HL-60 (cell line): ENCODE measurements at regions not wholly inside any gene's neighbourhood (a gene's known extent, or its start where the extent isn't known, plus 50 kb on each side); places are given as distances from the start of the nearest gene placed in this dataset.

Experiments used
- DNase-seq, 2 experiments: peaks; one replicate each; pipeline ENCODE4 v3.0.0-alpha.2; 2010 to 2020; ENCODE audit warnings: low read depth in 1 of 2, low spot score in 1 of 2
- H3K27ac ChIP-seq: fragments of 250-450 bp; sonication (Bioruptor Pico); replicated peaks from 2 replicates; pipeline ENCODE4 v1.5.1; 2020; ENCODE audit warnings: mild to moderate bottlenecking, moderate library complexity
- H3K27me3 ChIP-seq: fragments of 250-450 bp; sonication (Bioruptor Pico); 2 replicates; pipeline ENCODE4 v1.5.1; 2021; ENCODE audit warnings: mild to moderate bottlenecking, moderate library complexity; ENCODE audit not compliant: insufficient read depth, poor library complexity, severe bottlenecking
- H3K4me3 ChIP-seq: replicated peaks from 2 replicates; pipeline ENCODE4 v1.5.1; 2011; ENCODE audit warnings: mild to moderate bottlenecking, control low read depth, low read length; ENCODE audit not compliant: insufficient read depth
- CTCF ChIP-seq: IDR thresholded peaks from one replicate; pipeline ENCODE4 v1.5.1; 2011; ENCODE audit warnings: low read length, control low read depth, inconsistent platforms; ENCODE audit not compliant: insufficient read depth
- GABPA ChIP-seq: IDR thresholded peaks from 2 replicates; pipeline ENCODE4 v1.6.1; 2012; ENCODE audit warnings: low read depth
- POLR2AphosphoS5 ChIP-seq: IDR thresholded peaks from 2 replicates; pipeline ENCODE4 v1.6.1; 2012; ENCODE audit warnings: low read depth
- REST ChIP-seq: IDR thresholded peaks from 2 replicates; pipeline ENCODE4 v1.6.1; 2012; ENCODE audit warnings: low read depth; ENCODE audit not compliant: insufficient replicate concordance
- SPI1 ChIP-seq: IDR thresholded peaks from 2 replicates; pipeline ENCODE4 v1.6.1; 2012; ENCODE audit warnings: low read depth, mild to moderate bottlenecking, borderline replicate concordance

- no peak for DNase-seq
- Histone ChIP-seq H3K27ac (no peak overlapping the region), H3K27me3 (no peaks in the 10 kb centered on the region), H3K4me3 (no peak overlapping the region)
- no peak for TF ChIP-seq REST
- TF ChIP-seq SPI1 = no peak
- TF ChIP-seq POLR2AphosphoS5 = no peak
- TF ChIP-seq CTCF = no peak
- TF ChIP-seq GABPA = no peak
Observed at GRCh38 chr2:7752291-7752690, 835.1 kb downstream of the RNF144A start.

GRCh38 chr2:7753777-7754176, 836.6 kb downstream of the RNF144A start:
- Histone ChIP-seq H3K27me3 (no peaks in the 10 kb centered on the region), H3K27ac (no peak overlapping the region), H3K4me3 (no peak overlapping the region)
- TF ChIP-seq CTCF (no peak), GABPA (no peak), REST (no peak), SPI1 (no peak), POLR2AphosphoS5 (no peak)
- no peak for DNase-seq

GRCh38 chr2:7755879-7756278, 838.7 kb downstream of the RNF144A start:
- no peaks in the 10 kb centered on the region for H3K27me3 ChIP-seq
- no peak for DNase-seq
- H3K27ac ChIP-seq = no peak overlapping the region
- TF ChIP-seq REST (no peak), GABPA (no peak), SPI1 (no peak), POLR2AphosphoS5 (no peak), CTCF (no peak)
- H3K4me3 ChIP-seq = no peak overlapping the region
